GM19239 (cell line): ENCODE measurements at regions not wholly inside any gene's neighbourhood (a gene's known extent, or its start where the extent isn't known, plus 50 kb on each side); places are given as distances from the start of the nearest gene placed in this dataset.
A peak's percentile ranks its signal among the peaks of the same experiment; 100 is the strongest.

ENCODE experiments used
- DNase-seq: peaks from one replicate; pipeline ENCODE4 v3.0.0; 2011; ENCODE audit warnings: low spot score; ENCODE audit not compliant: insufficient read length
- FAIRE-seq: peaks from 2 replicates; lab custom pipeline; 2011; peaks lifted over from hg19 to GRCh38; lab: Jason Lieb, UNC

DNA sequence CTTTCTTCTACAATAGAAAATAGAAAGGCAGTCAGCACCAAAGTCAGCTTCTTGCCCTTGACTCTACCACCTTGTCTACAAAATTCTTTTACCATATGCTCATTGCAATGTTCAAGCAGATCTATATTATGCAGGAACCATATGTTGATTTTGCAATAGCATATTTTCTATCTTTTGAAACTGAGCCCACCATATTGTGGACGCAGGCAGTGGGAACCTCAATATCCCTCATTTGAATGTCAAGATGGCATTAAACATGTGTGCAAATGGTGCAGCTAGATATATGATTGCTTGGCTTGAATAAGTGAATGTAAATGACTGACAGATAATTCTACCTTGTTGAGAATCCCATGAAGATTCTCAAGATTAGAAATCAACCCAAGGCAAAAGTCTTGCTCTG is 412.7 kb upstream of the FSHR start:
- no peak for DNase-seq
- no peak for FAIRE-seq

GRCh38 chr2:49553658-49554057 is 399.3 kb upstream of the FSHR start:
- FAIRE-seq (no peak), DNase-seq (no peak)

GRCh38 chr2:49532702-49533101 is 378.4 kb upstream of the FSHR start:
- FAIRE-seq, result no peak
- no peak for DNase-seq

DNA sequence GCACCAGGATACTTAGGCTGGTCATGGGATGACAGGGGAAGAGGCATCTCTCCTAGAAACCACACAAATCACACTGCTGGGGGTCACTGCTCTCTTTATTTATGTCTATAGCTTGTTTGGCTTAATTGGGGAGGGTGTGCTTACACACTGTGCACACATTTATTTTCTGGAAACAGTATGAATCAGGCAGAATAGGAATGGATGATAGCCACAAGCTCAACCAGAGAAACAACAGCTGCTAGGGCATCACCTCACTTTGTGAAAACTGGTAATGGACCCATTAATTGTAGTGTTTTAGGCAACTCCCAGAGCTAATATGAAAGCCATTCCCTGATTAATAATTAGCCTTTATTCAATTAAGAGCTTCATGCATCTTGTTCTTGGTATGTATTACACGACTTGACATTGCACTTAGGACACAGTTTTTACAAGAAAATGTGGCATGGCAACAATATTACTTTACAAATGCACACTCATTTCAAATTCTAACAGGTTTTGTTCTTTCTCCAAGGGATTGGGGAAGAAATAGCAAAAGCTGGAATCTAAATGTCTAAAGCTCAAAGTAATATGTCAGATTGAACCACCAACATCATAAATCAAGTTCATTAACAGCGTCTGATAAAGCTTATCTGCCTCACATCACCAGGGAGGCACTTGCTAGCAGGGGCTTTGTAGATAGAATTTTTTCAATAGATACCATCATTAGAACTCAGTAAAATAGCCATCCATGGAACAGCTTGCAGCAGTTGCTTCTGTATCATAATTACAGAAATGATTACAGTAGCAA is 361.9 kb upstream of the FSHR start:
- DNase-seq (no peak), FAIRE-seq (no peak)

DNA sequence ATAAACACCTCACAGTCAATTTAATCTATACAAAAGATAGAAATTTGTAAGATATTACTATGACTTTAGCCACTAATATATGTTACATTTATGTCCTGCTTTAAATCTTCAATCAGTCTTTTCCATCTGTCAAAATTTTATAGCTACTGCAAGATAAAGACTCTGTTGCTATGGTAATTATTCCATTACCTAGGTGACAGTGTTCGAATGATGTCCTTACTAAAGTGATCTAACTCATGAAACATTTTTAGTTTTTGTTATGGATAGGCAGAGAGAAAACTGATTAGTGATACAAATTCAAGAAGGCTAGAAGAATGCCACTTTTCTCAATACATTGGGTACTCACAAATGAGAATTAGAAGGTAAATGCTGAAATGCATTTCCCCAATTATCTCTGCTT is 359.9 kb upstream of the FSHR start:
- DNase-seq, result no peak
- FAIRE-seq, result no peak

- peak; percentile 6 for DNase-seq
- FAIRE-seq, result no peak
Measured at GRCh38 chr2:49490710-49491109, 336.4 kb upstream of the FSHR start.

DNA sequence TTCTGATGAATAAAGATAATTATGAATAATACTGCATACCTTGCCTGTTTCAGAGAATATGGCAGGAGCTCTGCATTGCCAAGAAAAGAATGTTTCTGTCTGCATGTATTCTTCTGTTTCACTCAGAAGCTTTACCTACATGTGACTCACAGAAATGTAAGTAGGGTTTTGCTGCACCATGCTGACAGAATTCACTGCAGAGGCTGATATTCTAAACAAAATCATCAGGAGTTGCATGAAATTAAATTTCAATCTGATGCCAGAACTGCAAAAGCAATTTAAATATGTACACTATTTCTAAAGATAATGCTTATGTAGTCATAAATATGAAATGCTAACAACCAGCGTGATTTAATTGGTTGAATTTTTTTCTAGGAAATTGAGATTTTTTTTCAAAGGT is 332.8 kb upstream of the FSHR start:
- DNase-seq (no peak), FAIRE-seq (no peak)

DNA sequence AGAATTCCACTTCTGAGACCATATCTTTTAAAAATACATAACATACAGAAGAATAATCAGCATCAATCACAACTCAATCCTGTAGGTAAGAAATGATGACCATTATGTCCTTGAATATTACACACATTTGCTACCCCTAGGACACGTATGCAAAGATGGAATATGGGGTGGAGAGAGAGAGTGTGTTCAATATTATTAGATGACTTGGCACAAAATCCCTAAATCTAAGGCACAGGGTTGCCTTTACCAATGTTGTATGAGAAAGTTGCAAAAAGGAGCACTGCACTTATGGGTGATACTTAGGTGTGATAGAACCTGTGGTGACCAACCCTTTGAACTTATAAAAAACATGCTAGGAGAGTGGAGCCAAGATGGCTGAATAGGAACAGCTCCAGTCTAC is 326.2 kb upstream of the FSHR start:
- no peak for DNase-seq
- FAIRE-seq, result no peak

DNA sequence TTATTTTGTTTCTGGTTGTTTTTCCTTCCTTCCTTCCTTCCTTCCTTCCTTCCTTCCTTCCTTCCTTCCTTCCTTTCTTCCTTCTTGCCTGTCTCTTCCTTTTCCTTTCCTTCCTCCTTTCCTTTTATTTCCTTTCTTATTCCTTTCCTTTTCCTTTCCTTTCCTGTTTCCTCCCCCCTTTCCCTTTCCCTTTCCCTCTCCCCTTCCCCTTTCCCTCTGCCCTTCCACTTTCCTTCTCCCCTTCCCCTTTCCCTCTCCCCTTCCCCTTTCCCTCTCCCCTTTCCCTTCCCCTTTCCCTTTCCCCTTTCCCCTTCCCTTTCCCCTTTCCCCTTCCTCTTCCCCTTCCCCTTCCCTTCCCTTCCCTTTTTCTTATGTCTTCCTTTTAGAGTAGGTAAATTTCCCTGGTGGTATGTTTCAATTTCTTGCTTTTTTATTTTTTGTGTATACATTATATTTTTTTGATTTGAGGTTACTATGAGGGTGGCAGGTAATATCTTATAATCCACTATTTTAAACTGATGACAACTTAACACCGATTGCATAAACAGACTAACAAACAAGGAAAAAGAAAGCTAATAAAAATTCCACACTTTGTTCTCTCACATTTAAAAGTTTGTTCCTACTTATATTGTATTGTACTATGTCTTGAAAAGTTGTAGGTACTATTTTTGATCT is 311.0 kb upstream of the FSHR start:
- no peak for FAIRE-seq
- no peak for DNase-seq

DNA sequence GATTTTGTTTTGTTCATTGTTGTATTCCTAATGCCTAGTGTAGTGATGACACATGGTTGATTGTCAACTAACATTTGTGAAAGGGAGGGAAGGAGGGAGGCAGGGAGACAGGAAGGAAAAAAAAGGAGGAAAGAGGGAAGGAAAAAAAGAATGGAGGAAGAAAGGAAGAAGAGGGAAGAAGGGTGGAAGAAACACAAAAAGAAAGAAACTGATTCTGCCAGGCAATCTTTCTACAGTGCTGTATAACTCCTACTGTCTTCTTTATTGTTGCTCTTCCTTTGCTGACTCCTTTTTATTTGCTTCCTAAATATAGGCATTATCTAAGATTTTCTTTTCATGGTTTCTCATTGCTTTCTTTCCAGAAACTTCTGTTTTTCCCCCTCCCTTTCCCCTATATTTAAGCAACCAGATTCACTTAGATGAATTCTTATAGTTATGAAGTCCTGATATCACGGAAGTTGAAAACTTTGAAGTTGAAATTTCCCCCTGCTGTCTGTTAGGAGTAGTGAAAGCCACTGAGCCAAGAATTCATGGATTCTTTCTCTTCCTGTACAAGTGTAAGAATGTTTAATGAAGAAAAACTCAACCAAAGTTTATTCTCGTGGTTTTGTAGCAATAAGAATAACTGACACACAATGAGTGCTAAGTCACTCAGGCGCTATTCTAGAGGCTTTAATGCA is 305.1 kb upstream of the FSHR start:
- no peak for FAIRE-seq

DNA sequence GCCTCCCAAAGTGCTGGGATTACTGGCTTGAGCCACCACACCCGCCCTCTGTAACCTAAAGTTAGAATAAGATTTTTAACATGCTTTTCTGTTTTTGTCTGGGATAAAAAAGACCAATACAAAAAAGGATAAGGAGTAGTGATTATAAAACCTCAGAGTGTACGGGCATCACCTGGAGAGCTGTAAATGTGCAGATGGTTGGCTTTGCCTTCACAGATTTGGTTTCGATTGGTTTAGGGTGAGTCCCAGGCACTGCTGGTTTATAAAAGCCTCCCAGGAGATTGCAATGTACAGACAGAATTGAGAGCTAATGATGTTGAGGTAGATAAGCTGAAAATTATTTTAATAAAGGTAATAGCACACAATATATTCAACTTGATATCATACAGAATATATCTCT is 289.7 kb upstream of the FSHR start:
- FAIRE-seq, result no peak
- no peak for DNase-seq

More for the DNA sequence above, 305.1 kb upstream of the FSHR start:
- DNase-seq, result no peak

- DNase-seq, result no peak
- FAIRE-seq, result no peak
Measured at GRCh38 chr2:49426996-49427395, 272.7 kb upstream of the FSHR start.

DNA sequence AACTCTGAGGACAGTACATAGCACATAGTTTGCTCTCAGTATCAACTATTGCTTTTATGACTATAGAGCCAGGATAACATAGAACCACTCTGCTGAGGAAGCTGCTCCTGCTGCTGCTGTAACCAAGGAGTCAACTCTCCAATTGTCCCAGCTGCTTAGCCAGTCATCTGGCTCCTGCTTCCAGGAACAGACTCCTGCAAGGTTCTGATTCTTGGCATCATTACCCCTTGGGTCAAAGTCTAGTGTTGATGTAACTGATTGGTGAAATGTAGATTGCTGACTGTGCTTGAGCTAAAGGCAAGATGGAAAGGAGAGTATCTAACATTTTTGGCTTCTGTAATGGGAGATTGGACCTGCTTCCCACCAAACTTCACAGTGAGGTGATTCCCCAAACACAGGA is 261.9 kb upstream of the FSHR start:
- no peak for FAIRE-seq

GRCh38 chr2:49404108-49404507 is 249.8 kb upstream of the FSHR start:
- DNase-seq, result no peak
- FAIRE-seq, result no peak

More for the DNA sequence above, 261.9 kb upstream of the FSHR start:
- DNase-seq, result no peak

DNA sequence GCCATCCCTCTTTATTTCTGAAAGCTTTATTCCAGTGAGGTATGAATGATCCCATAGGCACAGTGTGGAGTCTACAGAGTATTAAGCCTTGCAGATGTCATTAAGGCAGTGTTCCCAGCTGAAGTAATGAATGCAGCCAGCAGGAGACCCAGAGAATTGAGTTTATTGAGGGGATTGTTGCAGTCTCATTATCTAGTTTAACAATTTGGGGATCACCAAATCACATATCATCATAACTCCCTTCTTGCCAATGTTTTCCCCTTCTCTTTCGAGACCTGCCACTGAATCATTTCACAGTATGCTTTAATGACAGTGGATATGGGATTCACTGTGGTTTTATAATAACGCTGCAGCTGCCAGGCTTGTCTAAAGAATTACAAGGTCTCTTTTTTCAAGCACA is 249.3 kb upstream of the FSHR start:
- FAIRE-seq, result no peak
- DNase-seq, result no peak

DNA sequence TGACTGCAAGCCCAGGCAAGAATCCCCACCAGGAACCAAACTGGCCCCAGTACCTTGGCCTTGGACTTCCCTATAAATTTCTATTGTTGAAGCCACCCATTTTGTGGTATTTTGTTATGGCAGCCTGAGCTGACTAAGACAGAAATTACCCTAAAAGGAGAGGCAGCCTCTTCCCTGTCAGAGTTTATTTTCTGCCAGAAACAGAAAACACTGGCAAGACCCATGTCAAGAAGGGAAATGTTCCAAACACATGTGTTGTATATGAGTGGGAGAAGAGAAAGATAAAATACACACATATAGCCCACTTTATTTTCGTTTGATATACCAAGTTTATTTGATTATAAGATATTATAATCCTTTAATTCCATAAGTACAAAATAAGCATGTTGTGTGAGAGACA is 225.1 kb upstream of the FSHR start:
- FAIRE-seq (no peak), DNase-seq (no peak)

- FAIRE-seq (no peak), DNase-seq (no peak)
Measured at GRCh38 chr2:49371128-49371701, 216.9 kb upstream of the FSHR start.

- FAIRE-seq (no peak), DNase-seq (no peak)
Measured at GRCh38 chr2:49369650-49370049, 215.3 kb upstream of the FSHR start.

- DNase-seq, result no peak
- no peak for FAIRE-seq
Measured at GRCh38 chr2:49369101-49369500, 214.8 kb upstream of the FSHR start.

- DNase-seq, result no peak
- FAIRE-seq, result no peak
Measured at GRCh38 chr2:49367003-49367402, 212.7 kb upstream of the FSHR start.

DNA sequence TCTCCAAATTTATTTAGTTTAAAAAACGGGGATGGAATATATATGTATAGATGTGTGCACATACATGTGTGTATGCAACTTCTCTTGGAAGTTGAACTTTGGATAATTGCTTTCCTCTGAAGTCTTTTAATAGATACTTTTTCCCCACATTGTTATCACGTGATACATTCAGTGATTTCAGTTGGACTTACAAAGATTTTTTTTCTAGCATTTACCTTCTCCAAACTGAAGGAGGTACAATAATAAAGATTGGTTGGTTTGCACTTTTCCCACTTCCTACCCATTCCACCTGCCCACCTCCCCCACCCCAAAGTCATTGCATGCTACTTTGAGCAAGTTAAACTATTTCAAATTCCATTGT is 206.1 kb upstream of the FSHR start:
- FAIRE-seq (no peak), DNase-seq (no peak)
